GM13976 (cell line): ENCODE measurements at regions not wholly inside any gene's neighbourhood (a gene's known extent, or its start where the extent isn't known, plus 50 kb on each side); places are given as distances from the start of the nearest gene placed in this dataset.

ENCODE experiments used
- DNase-seq: peaks from one replicate; pipeline ENCODE4 v3.0.0; 2012; ENCODE audit warnings: low spot score
- in situ Hi-C: fragments of 300-500 bp; cut with MboI; formaldehyde crosslinking; loops from one replicate; pipeline ENCODE4 v1.12.0; 2022; ENCODE audit warnings: low sequenced_read_pairs, mixed read lengths, inconsistent platforms; ENCODE audit not compliant: unreplicated experiment
- TF ChIP-seq, protein P1 (sequence below): IDR thresholded peaks from 2 replicates; pipeline ENCODE4 v1.5.1; 2012; ENCODE audit warnings: borderline replicate concordance, mild to moderate bottlenecking; ENCODE audit not compliant: insufficient read depth; ENCODE audit errors: extremely low read depth, missing control alignments, control extremely low read depth

DNA sequence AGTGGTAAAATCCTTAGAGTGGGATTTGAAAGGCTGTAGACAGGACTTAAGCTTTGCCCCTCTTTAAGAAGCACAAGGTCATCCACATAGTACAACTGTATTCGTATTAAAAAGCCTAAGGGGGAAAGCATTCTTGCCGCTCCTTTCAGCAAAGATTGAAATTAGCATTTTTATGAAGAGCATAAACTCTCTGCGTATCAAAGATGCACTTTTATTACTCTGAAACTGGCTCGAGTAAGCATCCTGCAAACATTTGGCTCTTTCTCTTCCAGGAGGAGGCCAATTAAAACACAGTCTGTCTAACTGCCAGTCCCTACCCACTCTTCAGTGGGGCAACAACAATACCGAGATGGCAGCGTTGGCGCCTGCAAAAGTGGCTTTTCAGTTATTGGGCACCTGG is 192.5 kb upstream of the TPRG1 start:
- no peak for DNase-seq
- in situ Hi-C loops, result no loop called here
- TF ChIP-seq, protein P1, sequence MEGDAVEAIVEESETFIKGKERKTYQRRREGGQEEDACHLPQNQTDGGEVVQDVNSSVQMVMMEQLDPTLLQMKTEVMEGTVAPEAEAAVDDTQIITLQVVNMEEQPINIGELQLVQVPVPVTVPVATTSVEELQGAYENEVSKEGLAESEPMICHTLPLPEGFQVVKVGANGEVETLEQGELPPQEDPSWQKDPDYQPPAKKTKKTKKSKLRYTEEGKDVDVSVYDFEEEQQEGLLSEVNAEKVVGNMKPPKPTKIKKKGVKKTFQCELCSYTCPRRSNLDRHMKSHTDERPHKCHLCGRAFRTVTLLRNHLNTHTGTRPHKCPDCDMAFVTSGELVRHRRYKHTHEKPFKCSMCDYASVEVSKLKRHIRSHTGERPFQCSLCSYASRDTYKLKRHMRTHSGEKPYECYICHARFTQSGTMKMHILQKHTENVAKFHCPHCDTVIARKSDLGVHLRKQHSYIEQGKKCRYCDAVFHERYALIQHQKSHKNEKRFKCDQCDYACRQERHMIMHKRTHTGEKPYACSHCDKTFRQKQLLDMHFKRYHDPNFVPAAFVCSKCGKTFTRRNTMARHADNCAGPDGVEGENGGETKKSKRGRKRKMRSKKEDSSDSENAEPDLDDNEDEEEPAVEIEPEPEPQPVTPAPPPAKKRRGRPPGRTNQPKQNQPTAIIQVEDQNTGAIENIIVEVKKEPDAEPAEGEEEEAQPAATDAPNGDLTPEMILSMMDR, result no peak

DNA sequence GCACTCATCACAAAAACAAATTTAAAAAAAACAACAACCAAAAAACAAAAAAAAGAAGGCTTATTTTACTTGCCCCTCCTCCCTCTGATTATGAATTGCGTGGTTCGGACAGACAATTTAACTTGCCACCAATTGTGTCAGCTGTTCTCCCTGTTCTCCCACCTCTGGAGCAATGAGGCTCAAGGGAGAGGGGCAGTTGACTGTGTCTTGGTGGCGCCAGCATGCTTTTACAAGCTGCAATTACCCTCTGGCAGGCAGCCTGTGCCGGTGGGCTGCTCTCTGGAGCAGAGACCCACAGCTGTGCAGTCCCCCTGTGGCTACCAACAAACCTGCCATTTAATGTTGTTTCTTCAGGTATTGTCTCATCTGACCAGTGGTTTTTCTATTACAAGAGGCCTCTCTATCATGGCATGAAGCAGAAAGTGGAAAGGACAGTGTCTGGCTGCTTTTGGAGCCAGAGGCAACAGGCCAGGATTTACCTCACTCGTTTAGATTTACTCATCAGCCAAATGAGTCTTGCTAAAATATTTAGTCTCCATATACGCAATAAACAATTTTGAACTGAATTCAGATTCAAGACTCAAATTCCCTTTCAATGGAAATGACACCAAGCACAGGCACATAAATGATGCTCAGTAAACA is 192.0 kb upstream of the TPRG1 start:
- no peak for DNase-seq
- in situ Hi-C loops, result no loop called here
- TF ChIP-seq, protein P1, result no peak

DNA sequence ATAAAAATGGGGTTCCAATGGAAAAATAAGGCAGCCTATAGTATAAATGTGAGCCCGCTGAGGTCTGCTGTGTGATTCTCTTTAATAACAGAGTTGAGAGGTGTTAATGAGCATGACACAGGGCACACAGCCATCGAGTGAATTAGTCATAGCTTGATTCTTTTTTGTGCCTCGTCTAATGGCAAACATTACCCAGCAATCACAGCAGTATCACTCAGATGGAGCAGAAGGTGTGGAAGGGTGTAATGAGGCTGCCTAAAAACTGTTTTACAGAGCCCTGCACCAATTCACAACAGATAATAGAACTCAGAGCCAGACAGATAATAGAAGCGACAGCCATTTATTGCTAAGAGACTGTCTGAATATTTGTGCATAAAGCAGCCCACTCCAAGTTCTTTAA is 178.6 kb upstream of the TPRG1 start:
- no peak for DNase-seq
- TF ChIP-seq, protein P1, result no peak
- in situ Hi-C loops, result no loop called here

DNA sequence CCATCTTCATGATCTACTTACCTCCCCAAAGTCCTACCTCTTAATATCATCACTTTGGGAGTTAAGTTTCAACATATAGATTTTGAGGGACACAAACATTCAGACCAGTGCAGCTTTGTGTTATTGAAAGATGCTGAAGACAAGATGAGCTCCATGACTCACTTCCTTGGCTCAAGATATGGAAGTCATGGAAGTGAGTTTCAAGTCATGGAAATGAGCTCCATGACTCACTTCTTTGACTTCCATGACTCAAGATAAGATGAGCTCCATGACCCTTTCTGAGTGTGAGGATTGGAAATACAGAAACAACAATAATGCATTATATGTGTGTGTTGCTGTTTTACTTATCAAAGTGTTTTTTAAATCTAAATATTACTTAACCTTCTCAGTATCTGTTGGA is 170.2 kb upstream of the TPRG1 start:
- no peak for DNase-seq

DNA sequence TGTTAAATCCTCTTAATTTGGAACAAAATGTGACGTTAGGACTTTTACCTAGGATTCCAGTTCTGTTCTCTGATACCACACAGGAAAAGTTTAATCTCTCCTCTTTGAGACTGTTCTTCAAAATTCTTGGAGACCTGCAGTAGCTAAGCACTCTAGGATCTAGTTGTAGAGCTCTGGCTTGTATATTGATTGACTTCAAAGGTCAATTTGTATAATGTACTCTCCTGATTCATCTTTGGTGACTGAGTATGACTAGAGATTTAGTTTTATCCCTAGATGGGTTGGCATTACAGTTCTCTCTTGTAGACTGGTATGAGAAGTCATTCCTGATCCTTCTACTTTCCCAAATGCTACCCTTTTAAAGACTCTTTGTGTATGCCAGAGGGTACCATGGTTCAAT is 168.4 kb upstream of the TPRG1 start:
- in situ Hi-C loops, result no loop called here
- TF ChIP-seq, protein P1, result no peak
- DNase-seq, result no peak

More for the DNA sequence above, 170.2 kb upstream of the TPRG1 start:
- in situ Hi-C loops, result no loop called here
- TF ChIP-seq, protein P1, result no peak

DNA sequence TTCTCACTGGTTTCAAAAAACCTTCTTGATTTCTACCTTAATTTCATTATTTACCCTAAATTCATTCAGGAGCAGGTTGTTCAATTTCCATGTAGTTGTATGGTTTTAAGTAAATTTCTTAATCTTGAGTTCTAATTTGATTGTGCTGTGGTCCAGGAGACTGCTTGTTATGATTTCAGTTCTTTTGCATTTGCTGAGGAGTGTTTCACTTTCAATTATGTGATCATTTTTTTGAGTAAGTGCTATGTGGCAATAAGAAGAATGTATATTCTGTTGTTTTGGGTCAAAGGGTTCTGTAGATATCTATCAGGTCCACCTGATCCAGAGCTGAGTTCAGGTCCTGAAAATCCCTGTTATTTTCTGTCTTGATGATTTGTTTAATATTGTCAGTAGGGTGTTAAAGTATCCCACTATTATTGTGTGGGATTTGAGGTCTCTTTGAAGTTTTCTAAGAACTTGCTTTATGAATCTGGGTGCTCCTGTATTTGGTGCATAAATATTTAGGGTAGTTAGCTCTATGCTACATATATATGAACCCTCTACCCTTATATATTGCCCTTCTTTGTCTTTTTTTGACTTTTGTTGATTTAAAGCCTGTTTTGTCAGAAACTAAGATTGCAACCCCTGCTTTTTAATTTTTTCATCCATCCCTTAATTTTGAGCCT is 158.4 kb upstream of the TPRG1 start:
- in situ Hi-C loops, result no loop called here
- TF ChIP-seq, protein P1, result no peak
- DNase-seq, result no peak
